ENCODE measurements at regions not wholly inside any gene's neighbourhood (a gene's known extent, or its start where the extent isn't known, plus 50 kb on each side); places are given as distances from the start of the nearest gene placed in this dataset.

- no peak for DNase-seq
These were observed 56.4 kb upstream of the SPOCK3 start for GRCh38 chr4:167290678-167291077.

- DNase-seq: no peak
These were observed 74.6 kb upstream of the SPOCK3 start for GRCh38 chr4:167308876-167309275.

GRCh38 chr4:167321299-167321698 is 87.0 kb upstream of the SPOCK3 start:
- DNase-seq: no peak

GRCh38 chr4:167339781-167340180 is 105.5 kb upstream of the SPOCK3 start:
- DNase-seq: no peak

- DNase-seq: no peak
These were observed 125.4 kb upstream of the SPOCK3 start for GRCh38 chr4:167359711-167360110.

- no peak for DNase-seq
These were observed 145.0 kb upstream of the SPOCK3 start for GRCh38 chr4:167379076-167379835.

GRCh38 chr4:167380964-167381363 is 146.7 kb upstream of the SPOCK3 start:
- DNase-seq: no peak

GRCh38 chr4:167383291-167383690 is 149.0 kb upstream of the SPOCK3 start:
- no peak for DNase-seq

- DNase-seq: no peak
These were observed 163.3 kb upstream of the SPOCK3 start for GRCh38 chr4:167397586-167397985.

- no peak for DNase-seq
These were observed 164.9 kb upstream of the SPOCK3 start for GRCh38 chr4:167399201-167399600.

GRCh38 chr4:167406181-167406580 is 171.9 kb upstream of the SPOCK3 start:
- no peak for DNase-seq

GRCh38 chr4:167415461-167415860 is 181.2 kb upstream of the SPOCK3 start:
- no peak for DNase-seq

- DNase-seq: no peak
These were observed 185.3 kb upstream of the SPOCK3 start for GRCh38 chr4:167419468-167420140.

GRCh38 chr4:167421201-167421600 is 186.9 kb upstream of the SPOCK3 start:
- DNase-seq: no peak

- DNase-seq: no peak
These were observed 190.3 kb upstream of the SPOCK3 start for GRCh38 chr4:167424341-167425256.

GRCh38 chr4:167428156-167428555 is 193.9 kb upstream of the SPOCK3 start:
- no peak for DNase-seq

- no peak for DNase-seq
These were observed 197.1 kb upstream of the SPOCK3 start for GRCh38 chr4:167431371-167431770.

- no peak for DNase-seq
These were observed 201.5 kb upstream of the SPOCK3 start for GRCh38 chr4:167435786-167436185.

- no peak for DNase-seq
These were observed 209.5 kb upstream of the SPOCK3 start for GRCh38 chr4:167443841-167444240.

GRCh38 chr4:167452922-167453430 is 218.7 kb upstream of the SPOCK3 start:
- no peak for DNase-seq

- DNase-seq: no peak
These were observed 222.3 kb upstream of the SPOCK3 start for GRCh38 chr4:167456619-167457018.

GRCh38 chr4:167469436-167469835 is 235.1 kb upstream of the SPOCK3 start:
- no peak for DNase-seq

- no peak for DNase-seq
These were observed 241.7 kb upstream of the SPOCK3 start for GRCh38 chr4:167475951-167476350.

Data from GOT3 (cell line).